Dermis blood vessel endothelial cell (primary cell): ENCODE measurements at regions not wholly inside any gene's neighbourhood (a gene's known extent, or its start where the extent isn't known, plus 50 kb on each side); places are given as distances from the start of the nearest gene placed in this dataset.
A peak's percentile ranks its signal among the peaks of the same experiment; 100 is the strongest.

Source experiments
- DNase-seq: peaks from one replicate; pipeline ENCODE4 v3.0.0; 2010

DNA sequence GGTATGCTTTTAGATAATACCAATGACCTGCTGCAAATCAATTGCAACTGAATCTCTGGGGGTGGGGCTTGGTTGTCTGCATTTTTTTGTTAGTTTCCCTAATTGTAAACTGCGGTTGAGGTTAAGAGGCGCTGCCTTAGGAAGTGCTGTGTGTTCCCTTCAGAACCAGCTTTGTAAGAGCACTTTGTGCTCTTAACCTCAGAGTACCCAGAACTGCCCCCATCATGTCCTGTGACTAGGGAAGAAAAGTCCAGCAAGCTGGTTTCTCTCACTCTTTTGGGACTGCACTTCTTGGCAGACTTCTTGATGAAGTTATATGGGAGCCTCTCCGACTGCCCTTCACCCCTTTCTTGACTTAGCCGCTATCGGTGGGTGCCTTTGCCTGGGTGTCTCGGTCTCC, 245.5 kb upstream of the CXCR4 start:
- DNase-seq: no peak

DNA sequence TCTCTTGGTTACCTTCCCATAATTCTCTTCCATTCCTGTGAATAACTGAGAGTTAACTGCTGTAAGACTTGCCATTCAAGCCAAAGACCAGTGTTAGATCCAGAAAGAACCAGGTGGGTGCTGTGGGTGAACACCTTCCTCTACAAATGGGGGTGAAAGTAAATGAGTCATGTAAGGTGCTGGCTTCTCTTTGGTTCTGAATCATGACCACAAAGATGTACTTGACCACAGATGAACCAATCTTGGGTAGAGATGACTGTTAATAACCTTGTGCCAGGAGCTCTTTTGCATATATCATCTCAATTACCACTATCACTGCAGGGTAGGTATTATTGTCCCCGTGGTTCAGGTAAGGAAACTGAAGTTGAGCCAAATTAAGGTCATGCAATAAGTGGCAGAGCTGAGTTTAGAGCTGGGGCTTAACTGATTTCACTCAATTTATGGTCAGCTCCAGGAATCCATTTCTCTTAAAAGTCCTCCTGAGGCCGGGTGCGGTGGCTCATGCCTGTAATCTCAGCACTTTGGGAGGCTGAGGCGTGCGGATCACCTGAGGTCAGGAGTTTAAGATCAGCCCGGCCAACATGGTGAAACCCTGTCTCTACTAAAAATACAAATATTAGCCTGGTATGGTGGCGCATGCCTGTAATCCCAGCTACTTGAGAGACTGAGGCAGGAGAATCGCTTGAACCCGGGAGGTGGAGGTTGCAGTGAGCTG, 244.9 kb upstream of the CXCR4 start:
- DNase-seq: no peak

DNA sequence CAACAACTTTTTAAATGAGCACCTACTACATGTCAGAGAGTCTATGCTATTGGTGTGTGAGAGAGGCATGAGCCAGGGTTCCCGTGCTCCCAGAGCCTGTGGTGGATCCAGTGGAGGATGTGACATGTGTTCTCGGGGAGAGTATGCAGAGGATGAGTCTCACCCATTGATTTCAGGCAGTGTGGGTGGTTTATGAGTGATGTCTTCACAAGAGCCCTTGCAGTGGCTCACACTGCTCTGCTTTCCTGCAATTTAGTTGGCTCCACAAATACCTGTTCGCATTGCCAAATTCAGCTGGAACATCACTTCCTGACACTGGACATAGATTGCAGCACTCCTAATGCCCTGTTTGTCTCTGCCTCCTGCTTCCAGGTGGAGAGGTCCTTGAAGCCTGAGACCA, 243.6 kb upstream of the CXCR4 start:
- no peak for DNase-seq

DNA sequence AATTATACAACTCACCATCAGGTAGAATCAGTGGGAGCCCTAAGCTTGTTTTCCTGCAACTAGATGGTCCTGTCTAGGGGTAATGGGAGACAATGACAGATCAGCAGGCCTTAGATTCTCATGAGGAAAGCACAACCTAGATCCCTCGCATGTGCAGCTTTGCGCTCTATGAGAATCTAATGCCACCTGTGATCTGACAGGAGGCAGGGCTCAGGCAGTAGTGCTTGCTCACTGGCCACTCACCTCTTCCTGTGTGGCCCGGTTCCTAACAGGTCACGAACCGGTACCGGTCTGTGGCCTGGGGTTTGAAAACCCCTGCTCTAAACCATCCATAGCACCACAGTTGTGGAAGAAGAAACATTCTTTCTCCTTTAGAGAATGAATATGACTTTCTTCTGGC, 242.8 kb upstream of the CXCR4 start:
- no peak for DNase-seq

DNA sequence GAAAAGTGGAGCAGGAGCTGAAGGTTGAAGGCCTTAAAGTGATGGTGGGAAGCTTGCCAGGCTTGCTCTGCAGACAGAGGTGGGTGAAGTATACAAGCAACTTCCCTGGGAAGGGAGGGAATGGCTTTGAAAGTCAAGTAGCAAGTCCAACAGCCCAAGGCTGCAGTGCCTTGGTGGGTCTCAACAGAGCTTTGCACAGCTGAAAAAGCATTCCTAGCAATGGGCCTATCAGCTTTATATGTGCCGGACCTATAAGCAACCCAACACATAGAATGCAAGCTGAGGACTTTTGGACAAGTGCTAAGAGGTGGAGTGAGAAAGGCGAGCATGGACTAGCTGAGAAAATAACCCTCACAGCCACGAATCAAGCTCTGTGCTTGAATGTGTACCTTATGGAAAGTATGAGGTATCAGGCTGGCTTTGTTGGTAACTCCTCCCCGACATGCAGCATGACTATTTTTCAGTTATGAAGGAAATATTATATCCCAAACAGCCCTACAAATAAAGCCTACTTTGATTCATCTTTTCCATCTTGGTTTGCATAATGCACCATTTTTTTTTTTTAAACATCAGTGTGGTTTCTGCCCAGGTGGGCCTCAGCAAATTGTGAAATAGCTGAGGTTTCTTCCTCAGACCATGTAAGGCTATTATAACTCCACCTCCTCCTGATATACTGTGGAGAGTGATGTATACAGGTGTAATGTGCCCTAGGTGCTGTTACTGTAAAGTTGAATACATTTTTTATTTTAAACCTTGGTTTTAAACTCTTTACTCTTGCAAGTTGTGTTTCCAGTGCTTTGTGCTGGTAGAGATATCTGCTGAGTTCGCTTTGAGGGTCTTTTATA, 241.4 kb upstream of the CXCR4 start:
- no peak for DNase-seq

DNA sequence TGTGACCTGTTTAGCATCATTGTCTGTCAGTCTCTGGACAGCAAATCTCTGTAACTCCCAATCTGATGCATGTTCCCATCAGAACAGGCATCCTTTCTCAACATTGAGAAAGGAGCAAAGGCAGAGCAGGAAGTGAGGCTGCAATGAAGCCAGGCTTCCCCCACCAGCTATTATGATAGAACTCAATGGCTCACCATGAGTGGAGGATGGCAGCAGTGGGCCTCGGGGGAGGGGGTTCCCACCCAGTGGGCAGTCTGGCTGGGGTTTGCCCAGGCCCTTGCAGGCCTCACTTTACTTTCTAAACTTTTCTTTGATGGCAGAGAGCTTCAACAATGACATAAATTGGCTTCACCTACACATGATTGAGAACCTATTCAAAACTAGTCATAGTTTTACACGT, 240.6 kb upstream of the CXCR4 start:
- DNase-seq: no peak

DNA sequence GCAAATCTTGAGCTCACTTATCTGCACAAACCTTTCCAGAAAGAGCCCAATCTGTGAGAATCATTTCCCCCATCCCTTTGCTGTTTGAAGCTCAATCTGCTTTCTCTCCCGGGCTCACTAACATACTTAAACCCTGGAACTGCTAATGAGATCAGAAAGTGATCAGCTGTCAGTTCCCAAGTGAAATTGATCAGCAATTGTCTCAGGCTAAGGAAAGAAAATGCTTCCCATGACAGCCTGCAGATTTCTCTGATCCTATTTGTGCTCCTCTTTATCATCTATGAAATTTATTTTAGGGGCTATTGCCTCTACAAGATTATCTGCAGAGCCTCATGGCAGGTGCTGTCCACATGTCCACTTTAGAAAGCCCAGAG, 239.0 kb upstream of the CXCR4 start:
- DNase-seq: no peak

DNA sequence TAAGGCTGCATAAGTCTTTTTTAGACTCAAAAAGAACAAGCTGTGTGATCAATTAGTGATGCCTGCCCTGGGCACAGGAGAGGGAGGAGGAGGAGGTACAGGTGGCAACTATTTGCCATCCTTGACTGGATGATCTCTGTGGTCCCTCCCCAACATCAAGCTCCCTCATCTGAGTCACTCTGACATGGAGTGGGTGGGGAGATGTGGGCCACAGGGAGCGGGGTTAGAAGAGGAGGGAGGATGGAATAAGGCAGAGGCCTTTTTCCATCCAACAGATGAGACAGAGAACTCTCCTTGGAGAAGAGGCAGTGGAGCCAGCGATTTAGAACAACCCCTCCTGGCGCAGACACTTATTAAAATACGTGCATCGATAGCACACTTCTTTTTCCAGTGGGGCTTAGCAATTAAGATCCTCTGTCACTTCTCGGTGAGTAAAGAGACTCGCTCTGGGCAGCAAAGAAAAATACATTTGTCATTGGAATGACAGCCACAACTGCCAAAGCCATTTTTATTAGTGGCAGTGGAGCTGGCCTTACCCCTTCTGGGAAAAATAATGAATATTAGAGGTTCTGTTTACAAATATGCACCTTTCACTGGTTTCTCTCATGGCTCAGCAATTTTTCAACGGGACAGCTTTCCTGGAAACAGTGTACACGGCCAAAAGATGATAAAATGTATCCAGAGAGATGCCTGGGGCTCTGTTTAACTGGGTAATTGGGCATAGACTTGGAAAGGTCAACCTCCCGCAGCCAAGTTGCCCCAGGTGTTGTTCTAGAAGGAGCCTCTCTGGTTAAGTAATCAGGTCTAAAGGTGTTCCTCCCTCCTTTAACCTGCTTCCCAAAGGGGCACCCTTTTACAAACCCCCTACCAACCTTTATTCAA, 238.4 kb upstream of the CXCR4 start:
- DNase-seq: no peak

DNA sequence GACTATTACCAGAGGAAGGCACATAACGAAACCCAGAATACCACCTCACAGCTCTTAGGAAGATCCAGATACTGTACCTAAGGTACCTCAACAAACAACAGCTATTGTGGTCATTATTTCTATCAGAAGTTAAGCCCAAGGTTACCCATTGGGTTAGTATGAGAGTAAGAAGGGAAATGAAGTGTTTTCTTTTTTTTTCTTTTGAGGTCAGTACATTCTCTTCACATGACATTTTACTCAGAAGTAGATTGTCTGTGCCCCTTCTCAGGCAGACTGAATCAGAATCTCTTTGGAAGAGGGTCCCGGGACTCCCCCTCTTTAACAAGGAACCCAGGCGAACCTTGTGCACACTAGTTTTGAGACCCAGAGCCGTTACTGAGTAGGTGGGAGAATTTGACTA, 233.7 kb upstream of the CXCR4 start:
- DNase-seq: no peak

DNA sequence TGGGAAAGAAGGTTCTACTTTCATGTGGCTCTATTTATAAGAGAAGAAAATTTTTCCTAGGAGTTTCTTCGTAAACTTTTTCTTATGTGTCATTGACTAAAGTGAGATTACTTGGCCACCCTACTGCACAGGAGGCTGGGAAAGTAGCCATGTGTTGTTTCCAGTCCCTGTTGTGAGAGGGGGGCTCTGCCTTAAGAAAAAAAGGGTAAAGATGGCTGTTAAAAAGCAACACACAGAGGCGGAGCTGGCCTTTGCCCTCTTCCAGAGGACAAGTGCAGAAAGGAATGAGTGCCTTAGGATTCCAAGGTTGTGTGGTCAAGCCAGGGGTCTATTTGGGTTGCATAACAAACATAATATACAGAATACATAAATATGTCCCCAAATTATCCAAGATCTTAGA, 230.0 kb upstream of the CXCR4 start:
- no peak for DNase-seq

DNA sequence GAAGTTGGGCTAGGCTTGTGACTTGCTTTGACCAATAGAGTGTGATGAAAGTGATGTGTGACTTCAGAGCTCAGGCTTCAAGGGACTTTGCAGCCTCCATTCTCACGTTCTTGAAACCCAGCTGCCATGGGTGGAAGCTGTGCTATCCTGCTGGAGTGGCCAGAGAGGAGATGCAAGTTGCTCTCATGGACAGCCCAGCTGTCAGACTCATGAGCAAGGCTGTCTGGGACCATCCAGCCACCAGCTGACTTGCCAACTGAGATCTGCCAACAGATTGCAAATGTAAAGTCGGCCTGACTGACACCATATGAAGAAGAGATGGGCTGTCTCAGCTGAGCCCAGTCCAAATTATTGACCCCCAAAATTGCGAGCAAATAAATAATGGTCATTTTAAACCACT, 226.4 kb upstream of the CXCR4 start:
- no peak for DNase-seq

DNA sequence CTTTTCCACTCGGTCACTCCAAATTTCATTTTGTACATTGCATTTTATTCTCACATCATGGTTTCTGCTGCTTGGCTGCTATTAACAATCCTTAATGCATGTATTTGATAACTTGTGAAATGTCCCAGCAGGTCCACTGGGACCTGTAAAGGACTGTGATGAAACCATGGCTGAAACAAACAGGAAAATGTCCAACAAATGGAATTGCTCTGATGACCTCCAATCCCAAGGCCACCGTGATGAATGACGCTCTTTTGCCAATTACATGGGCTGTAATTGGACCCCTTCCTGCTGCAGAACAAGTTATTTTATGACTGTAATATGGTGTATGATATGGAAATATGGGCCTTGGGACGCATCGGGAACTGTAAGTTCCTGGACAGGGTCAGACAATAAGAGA, 224.2 kb upstream of the CXCR4 start:
- DNase-seq: no peak

DNA sequence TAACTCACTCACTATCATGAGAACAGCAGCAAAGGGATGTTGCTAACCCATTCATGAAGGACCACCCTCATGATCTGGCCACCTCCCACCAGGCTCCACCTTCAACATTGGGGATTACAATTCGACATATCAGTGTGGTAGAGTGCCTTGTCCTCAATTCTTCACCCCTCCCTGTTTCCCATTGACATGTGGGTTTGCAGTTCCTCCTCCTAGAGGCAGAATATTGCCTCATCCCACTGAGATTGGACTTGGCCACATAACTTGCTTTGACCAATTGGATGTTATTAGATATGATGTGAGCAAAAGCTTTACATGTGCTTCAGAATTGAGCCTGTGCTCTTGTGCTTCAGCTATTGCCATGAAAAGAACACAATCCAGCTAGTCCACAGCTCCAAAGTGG, 217.0 kb upstream of the CXCR4 start:
- no peak for DNase-seq

DNA sequence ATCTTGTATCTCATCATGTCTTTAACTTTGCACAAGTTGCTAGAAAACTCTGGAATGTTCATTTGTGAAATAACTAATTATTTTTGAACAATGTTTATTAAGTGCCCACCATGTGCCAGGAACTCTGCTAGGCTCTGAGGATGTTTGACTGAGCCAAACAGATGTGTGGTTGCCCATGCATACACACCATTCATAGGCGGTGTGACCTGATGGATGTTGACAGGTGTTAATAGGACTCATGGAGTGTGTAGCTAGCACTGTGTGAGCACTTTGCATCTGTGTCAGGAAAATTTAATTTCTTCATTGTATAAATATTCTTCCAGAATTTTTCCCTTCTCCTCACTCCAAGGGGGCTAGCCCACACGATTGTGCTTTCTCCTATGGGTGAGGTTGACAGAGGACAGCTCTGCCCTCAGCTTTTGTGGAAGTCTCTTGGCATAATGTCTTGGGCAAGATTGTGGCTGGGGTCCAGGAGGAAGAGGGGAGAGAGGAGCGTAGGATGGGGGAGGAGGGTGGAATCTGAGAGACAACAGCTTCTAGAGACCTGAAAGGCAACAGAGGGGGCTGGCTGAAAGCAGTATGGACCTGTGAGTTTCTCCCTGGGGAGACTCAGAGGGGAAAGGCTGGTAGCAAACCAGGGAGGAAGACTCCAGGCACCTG, 214.6 kb upstream of the CXCR4 start:
- DNase-seq: no peak

DNA sequence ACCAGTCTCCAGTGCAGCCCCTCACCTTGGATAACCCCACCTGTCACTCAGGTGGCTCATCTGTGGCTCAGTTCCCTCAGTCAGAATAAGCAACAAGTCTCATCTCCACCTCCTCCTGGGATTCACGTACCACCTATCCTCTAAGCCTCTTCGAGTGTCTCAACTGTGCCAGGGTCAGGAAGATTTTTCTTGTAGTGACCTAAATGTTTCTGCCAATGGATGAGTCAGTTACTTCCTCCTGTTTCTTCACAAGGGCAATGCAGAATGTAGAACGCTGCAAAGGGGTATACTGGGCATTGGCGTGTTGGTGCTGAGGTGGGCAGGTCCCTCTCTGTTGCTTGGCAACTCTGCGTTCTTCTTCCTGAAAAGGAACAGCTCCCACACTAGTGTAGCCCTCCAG, 213.3 kb upstream of the CXCR4 start:
- no peak for DNase-seq

DNA sequence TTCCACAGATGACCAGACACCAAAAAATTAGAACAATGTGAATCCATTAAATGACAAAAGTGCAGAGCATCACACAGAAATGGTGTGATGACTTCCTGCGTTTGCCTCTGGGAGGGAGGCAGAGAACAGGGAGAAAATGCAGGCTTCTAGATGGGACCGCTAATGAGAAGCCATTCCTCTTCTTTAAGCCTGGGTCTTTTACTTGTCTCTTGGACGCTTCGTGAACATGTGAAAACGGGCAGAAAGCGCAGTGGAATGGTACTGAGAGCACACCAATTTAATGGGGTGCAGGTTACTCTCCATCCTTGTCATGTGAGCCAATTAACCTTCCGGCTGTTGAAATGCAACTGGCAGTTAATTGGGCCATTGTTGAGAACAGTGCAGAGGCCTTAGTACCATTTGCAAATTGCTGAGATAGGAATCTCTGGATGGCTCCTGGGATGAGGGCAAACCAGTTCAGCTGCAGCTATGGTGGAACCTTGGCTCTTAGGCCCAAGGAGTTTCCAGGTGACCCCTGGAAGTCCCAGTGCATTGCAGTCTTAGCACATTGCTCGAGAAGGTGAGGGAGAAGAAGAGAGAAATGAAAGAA, 210.4 kb upstream of the CXCR4 start:
- no peak for DNase-seq

DNA sequence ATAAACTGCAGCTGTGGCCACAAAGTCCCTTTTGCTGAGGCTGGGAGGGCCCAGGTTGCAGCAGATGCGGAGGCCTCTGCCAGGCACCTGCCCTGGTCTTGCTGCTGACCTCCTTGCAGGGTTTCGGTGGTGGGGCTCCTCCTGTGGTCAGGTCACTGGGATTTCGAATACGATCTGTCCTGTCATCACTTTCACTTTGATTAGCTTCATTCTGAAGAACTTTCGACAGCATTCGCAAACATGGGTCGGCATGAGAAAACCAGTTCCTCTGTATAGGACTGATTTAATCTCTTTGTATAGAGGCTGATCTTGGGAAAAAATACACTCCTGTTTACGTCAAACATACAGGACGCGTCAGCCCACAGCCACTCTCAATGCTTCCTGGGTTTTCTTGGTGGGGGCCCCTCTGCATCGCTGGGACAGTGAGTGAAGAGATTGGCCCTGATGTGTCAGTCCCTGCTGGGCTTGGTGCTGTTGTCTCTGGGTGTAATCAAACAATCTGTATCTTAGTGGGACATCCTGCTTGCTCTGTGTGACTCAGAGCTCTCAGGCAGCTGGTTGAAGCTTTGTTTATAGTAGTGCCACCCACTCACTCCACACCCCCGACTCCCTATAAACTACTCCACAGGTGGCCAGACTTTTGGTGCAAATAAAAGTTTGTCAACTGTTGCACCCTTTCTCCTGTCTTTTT, 209.4 kb upstream of the CXCR4 start:
- peak; percentile 63 for DNase-seq

DNA sequence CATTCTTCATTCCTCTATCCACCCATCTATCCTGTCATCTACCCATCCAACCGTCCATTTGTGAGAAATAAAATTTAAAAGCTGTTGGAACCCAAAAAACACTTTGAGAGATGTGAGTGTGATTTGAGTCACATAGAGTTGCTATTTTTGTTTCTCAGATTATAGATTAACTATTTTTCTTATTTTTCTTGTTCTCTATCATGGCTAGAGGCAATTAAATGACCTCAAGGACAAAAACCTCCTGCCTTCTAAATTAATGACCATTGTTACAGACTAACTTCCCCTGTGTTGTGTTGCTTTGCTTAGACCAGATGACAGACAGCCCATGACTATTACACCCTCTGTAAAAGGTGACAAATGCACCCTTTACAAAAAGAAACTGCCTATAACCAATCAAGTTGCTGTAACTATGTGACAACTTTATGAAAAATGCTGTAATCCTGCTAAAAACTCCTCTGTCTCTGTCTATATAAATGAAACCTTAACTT, 207.9 kb upstream of the CXCR4 start:
- no peak for DNase-seq

DNA sequence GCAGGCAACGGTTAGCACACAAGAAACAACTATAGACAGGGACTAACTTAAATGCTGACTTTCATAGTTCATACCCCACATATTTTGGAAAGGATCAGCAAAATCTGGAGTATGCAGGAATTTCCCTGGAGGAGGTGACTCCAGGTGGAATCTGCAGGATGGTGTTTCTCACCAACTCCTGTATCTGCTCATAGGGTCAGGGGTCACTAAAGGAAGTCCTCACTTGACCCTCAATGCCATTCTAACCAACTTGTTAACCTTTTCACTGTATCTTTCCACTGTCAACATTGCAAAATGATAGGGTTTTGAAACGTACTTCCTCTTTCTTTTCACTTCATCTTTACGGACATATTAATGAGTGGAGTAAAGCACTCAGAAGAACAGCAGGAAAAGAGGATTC, 207.0 kb upstream of the CXCR4 start:
- DNase-seq: no peak

DNA sequence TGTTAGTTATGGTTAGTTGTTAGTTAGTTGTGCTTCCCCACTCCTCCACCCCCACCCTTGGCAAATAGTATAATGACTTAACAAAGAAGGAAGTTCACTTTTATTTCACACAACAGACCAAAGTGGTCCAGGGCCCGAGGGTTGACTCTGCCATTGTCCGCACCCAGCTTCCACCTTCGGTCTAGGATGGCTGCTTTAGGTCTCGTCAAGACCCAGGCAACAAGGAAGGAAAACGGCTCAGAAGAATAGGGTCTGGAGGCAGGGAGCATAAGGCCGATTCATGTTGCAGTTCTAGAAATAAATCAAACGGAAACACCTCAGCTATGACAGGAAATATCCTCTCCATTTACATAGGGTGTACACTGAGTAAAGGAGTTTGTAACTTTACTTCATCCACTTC, 206.0 kb upstream of the CXCR4 start:
- DNase-seq: no peak

DNA sequence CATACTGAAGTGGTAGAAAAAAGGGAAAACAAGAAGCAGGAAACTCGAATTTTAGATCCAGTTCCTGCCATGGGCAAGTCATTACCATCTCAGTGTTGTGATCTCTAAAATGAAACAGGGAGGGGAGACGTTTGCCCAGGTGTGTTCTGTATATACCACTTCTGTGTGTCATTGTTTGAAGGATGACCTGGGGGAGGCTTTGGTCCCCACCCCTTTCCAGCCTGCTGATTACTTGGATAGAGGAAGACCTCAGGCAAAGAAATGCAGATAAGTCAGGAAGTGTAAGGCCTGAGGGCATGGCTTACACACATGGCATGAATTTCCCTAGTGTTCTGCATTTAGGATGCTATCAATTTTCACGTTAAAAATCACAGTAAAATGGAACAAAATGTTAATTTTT, 205.2 kb upstream of the CXCR4 start:
- no peak for DNase-seq

DNA sequence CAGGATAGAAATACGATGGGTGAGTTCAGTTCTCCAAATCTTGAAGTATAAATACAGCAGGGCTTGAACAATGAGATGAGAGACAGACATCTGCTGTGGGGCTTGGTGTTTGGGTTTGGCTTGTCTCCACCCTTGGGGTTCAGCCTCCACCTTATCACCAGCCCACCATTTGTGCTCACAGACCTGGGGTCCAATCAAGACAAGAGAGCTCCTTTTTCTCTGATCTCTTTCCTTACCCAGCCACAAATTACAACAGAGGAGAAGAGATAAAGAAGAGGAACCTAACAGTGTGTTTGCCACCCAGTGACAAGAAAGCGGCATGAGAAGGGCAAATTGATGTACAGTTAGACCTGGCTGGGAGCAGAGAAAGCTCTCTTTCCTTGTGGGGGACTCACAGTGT, 204.5 kb upstream of the CXCR4 start:
- DNase-seq: no peak
